Gastrocnemius medialis (tissue), 4 donors: ENCODE measurements at regions not wholly inside any gene's neighbourhood (a gene's known extent, or its start where the extent isn't known, plus 50 kb on each side); places are given as distances from the start of the nearest gene placed in this dataset.
"Not testable (repeated sequence)": the region's sequence is repeated elsewhere in the genome, so short reads cannot be mapped to it uniquely, and the experiment has no call there.

ENCODE experiments used
- ATAC-seq, 2 donors: fragments of 150-250 bp; one replicate each; pipeline ENCODE4 v1.9.1; 2016
- DNase-seq, 2 donors: peaks; one replicate each; pipeline ENCODE4 v3.0.0-alpha.2; 2019
- H3K27ac ChIP-seq, 4 donors: fragments of 200-600 bp; sonication (generic); 1 replicate in 1 of 4; 2 replicates in 3 of 4; pipeline ENCODE4 v1.5.1; 2016 to 2018; ENCODE audit warnings: mild to moderate bottlenecking in 2 of 4, moderate library complexity in 1 of 4
- H3K27me3 ChIP-seq, 3 donors: fragments of 200-600 bp; sonication (generic) in 2 of 3; 1 replicate in 1 of 3; 2 replicates in 2 of 3; pipeline versions ENCODE4 v1.5.1 to v1.6.0; 2016 to 2019; ENCODE audit warnings: mild to moderate bottlenecking in 1 of 3, moderate library complexity in 1 of 3
- H3K36me3 ChIP-seq, 2 donors: fragments of 200-600 bp; sonication (generic) in 1 of 2; one replicate each; pipeline ENCODE4 v1.5.1; 2017 to 2018
- H3K4me1 ChIP-seq, 2 donors: fragments of 200-600 bp; sonication (generic) in 1 of 2; one replicate each; pipeline ENCODE4 v1.5.1; 2016 to 2017; ENCODE audit warnings: mild to moderate bottlenecking in 2 of 2
- H3K4me3 ChIP-seq, 4 donors: fragments of 200-600 bp; sonication (generic) in 3 of 4; 1 replicate in 1 of 4; 2 replicates in 3 of 4; pipeline ENCODE4 v1.5.1; 2016 to 2019; ENCODE audit warnings: mild to moderate bottlenecking in 2 of 4
- H3K9me3 ChIP-seq, 3 donors: fragments of 200-600 bp; sonication (generic) in 2 of 3; 1 replicate in 1 of 3; 2 replicates in 2 of 3; pipeline ENCODE4 v1.5.1; 2016 to 2019
- CTCF ChIP-seq, 5 experiments: fragments of 450-650 bp in 3 of 5; fragments of 200-600 bp in 2 of 5; sonication (generic) in 2 of 5; IDR thresholded peaks in 4 of 5; conservative IDR thresholded peaks in 1 of 5; 1 replicate in 4 of 5; 2 replicates in 1 of 5; pipeline ENCODE4 v1.5.1; 2016 to 2019; ENCODE audit warnings: antibody characterized with exemption in 5 of 5, mild to moderate bottlenecking in 3 of 5, moderate library complexity in 3 of 5
- POLR2A ChIP-seq, 2 donors: fragments of 450-650 bp; IDR thresholded peaks; one replicate each; pipeline ENCODE4 v1.6.1; 2017; ENCODE audit warnings: antibody characterized with exemption in 2 of 2, mild to moderate bottlenecking in 2 of 2, moderate library complexity in 2 of 2
- in situ Hi-C, 4 donors: fragments of 200-750 bp; cut with MboI; loops; one replicate each; pipeline versions ENCODE4 v1.15.0 to v1.8.0; 2017; ENCODE audit warnings: low sequenced_read_pairs in 4 of 4
- intact Hi-C: fragments of 100-400 bp; cut with DNase I; formaldehyde crosslinking; loops from one replicate; pipeline ENCODE4 v1.15.1; 2023; ENCODE audit warnings: low total_unique reads

- no peak overlapping the region for H3K4me3 ChIP-seq
- TF ChIP-seq POLR2A (IDR thresholded peaks at IDR 0.05) (no peak), CTCF (IDR thresholded peaks at IDR 0.05 in 4 of 5, conservative IDR thresholded peaks at IDR 0.05 in 1 of 5) (no peak)
- intact Hi-C loops = no loop called here
- peaks cover 2 to 3% of the 10 kb centered on the region in 2 donors for H3K4me1 ChIP-seq
- H3K27me3 ChIP-seq = no peaks in the 10 kb centered on the region
- DNase-seq (no peak), ATAC-seq (no peak)
- in situ Hi-C loops = no loop called here
- H3K27ac ChIP-seq = no peak overlapping the region
- no peaks in the 10 kb centered on the region for H3K36me3 ChIP-seq
- H3K9me3 ChIP-seq = no peaks in the 10 kb centered on the region
Measured at GRCh38 chr15:70587896-70588567, 175.3 kb downstream of the UACA start.

- in situ Hi-C loops, H3K9me3 ChIP-seq, H3K36me3 ChIP-seq, H3K27me3 ChIP-seq, DNase-seq, ATAC-seq, intact Hi-C loops, H3K4me1 ChIP-seq, H3K27ac ChIP-seq, H3K4me3 ChIP-seq: not testable (repeated sequence)
Measured at GRCh38 chr15:70587012-70587634, 176.2 kb downstream of the UACA start.

GRCh38 chr15:70586241-70586640, 177.1 kb downstream of the UACA start:
- no peaks in the 10 kb centered on the region for H3K9me3 ChIP-seq
- H3K27ac ChIP-seq = no peak overlapping the region
- no peaks in the 10 kb centered on the region for H3K27me3 ChIP-seq
- in situ Hi-C loops (no loop called here), intact Hi-C loops (no loop called here)
- H3K36me3 ChIP-seq = no peaks in the 10 kb centered on the region
- DNase-seq (no peak), ATAC-seq (no peak)
- H3K4me1 ChIP-seq = peaks cover 7 to 8% of the 10 kb centered on the region in 2 donors
- no peak overlapping the region for H3K4me3 ChIP-seq
- no peak for TF ChIP-seq CTCF (IDR thresholded peaks at IDR 0.05 in 4 of 5, conservative IDR thresholded peaks at IDR 0.05 in 1 of 5)
- TF ChIP-seq POLR2A (IDR thresholded peaks at IDR 0.05) = no peak

- in situ Hi-C loops (no loop called here), intact Hi-C loops (no loop called here)
- peaks cover 7 to 8% of the 10 kb centered on the region in 2 donors for H3K4me1 ChIP-seq
- TF ChIP-seq POLR2A (IDR thresholded peaks at IDR 0.05) = no peak
- no peak for TF ChIP-seq CTCF (IDR thresholded peaks at IDR 0.05 in 4 of 5, conservative IDR thresholded peaks at IDR 0.05 in 1 of 5)
- no peak overlapping the region for H3K27ac ChIP-seq
- H3K4me3 ChIP-seq = no peak overlapping the region
- no peak for ATAC-seq
- no peak for DNase-seq
- peaks cover 0 to 1% (median 0%) of the 10 kb centered on the region in 3 donors for H3K27me3 ChIP-seq
- H3K36me3 ChIP-seq = no peaks in the 10 kb centered on the region
- H3K9me3 ChIP-seq = no peaks in the 10 kb centered on the region
Measured at GRCh38 chr15:70585707-70586034, 177.7 kb downstream of the UACA start.

GRCh38 chr15:70584838-70585706, 178.3 kb downstream of the UACA start:
- intact Hi-C loops (no loop called here), in situ Hi-C loops (no loop called here)
- TF ChIP-seq POLR2A (IDR thresholded peaks at IDR 0.05) (no peak), CTCF (IDR thresholded peaks at IDR 0.05 in 4 of 5, conservative IDR thresholded peaks at IDR 0.05 in 1 of 5) (peak in 2 of 5 experiments; percentile 15 to 27)
- DNase-seq (no peak), ATAC-seq (no peak)
- H3K4me3 ChIP-seq = no peak overlapping the region
- peaks cover 0 to 2% (median 0%) of the 10 kb centered on the region in 3 donors for H3K27me3 ChIP-seq
- no peaks in the 10 kb centered on the region for H3K9me3 ChIP-seq
- peaks cover 7 to 8% of the 10 kb centered on the region in 2 donors for H3K4me1 ChIP-seq
- H3K36me3 ChIP-seq = no peaks in the 10 kb centered on the region
- no peak overlapping the region for H3K27ac ChIP-seq
